Neural cell (in vitro differentiated cells): ENCODE measurements at regions not wholly inside any gene's neighbourhood (a gene's known extent, or its start where the extent isn't known, plus 50 kb on each side); places are given as distances from the start of the nearest gene placed in this dataset.
"Not testable (repeated sequence)": the region's sequence is repeated elsewhere in the genome, so short reads cannot be mapped to it uniquely, and the experiment has no call there.

Source experiments
- H2AFZ ChIP-seq: fragments of 200-600, 300-800 bp; sonication (generic), shearing (Covaris generic); 2 replicates; pipeline ENCODE4 v1.6.0; 2014; ENCODE audit warnings: low read depth, mild to moderate bottlenecking, antibody characterized with exemption, low read length, moderate library complexity
- H3F3A ChIP-seq: fragments of 200-600 bp; shearing (Covaris generic); 2 replicates; pipeline ENCODE4 v1.6.1; 2016; ENCODE audit warnings: mild to moderate bottlenecking, moderate library complexity, mixed read lengths, antibody characterized with exemption, low read length; ENCODE audit not compliant: insufficient read depth, poor library complexity, severe bottlenecking
- H3K27ac ChIP-seq: fragments of 200-600, 300-800 bp; sonication (generic), shearing (Covaris generic); 2 replicates; pipeline ENCODE4 v1.5.1; 2014; ENCODE audit warnings: mild to moderate bottlenecking, low read length, moderate library complexity
- H3K27me3 ChIP-seq: fragments of 300-800, 200-600 bp; sonication (generic), shearing (Covaris generic); 2 replicates; pipeline ENCODE4 v1.6.0; 2014; ENCODE audit warnings: mild to moderate bottlenecking, low read depth, low read length, moderate library complexity; ENCODE audit not compliant: insufficient read depth
- H3K36me3 ChIP-seq: fragments of 300-800, 200-600 bp; sonication (generic), shearing (Covaris generic); 2 replicates; pipeline ENCODE4 v1.5.1; 2014; ENCODE audit warnings: mild to moderate bottlenecking, antibody characterized with exemption, low read length, moderate library complexity; ENCODE audit not compliant: insufficient read depth
- H3K4me2 ChIP-seq: fragments of 300-800, 200-600 bp; sonication (generic), shearing (Covaris generic); 2 replicates; pipeline ENCODE4 v1.6.0; 2014; ENCODE audit warnings: mild to moderate bottlenecking, low read length
- H3K4me3 ChIP-seq: fragments of 300-800, 200-600 bp; sonication (generic), shearing (Covaris generic); 2 replicates; pipeline ENCODE4 v1.5.1; 2014; ENCODE audit warnings: mild to moderate bottlenecking, low read length, moderate library complexity
- H3K79me2 ChIP-seq: fragments of 200-600 bp; shearing (Covaris generic); replicated peaks from 2 replicates; pipeline ENCODE4 v1.6.0; 2014; ENCODE audit warnings: mild to moderate bottlenecking, low read length, moderate library complexity; ENCODE audit not compliant: insufficient read depth
- H3K9ac ChIP-seq: fragments of 300-800, 200-600 bp; sonication (generic), shearing (Covaris generic); 2 replicates; pipeline ENCODE4 v1.6.1; 2016; ENCODE audit warnings: mild to moderate bottlenecking, low read length, mixed read lengths
- H3K9me2 ChIP-seq: fragments of 200-600 bp; shearing (Covaris generic); 2 replicates; pipeline ENCODE4 v1.6.1; 2016; ENCODE audit warnings: mild to moderate bottlenecking, low read length, mixed read lengths; ENCODE audit not compliant: insufficient read depth
- H3K9me3 ChIP-seq: fragments of 200-600, 300-800 bp; sonication (generic), shearing (Covaris generic); 2 replicates; pipeline ENCODE4 v1.6.1; 2016; ENCODE audit warnings: mild to moderate bottlenecking, mixed run types, low read length, moderate library complexity, mixed read lengths
- H4K20me1 ChIP-seq: fragments of 200-600 bp; shearing (Covaris generic); 2 replicates; pipeline ENCODE4 v1.6.1; 2016; ENCODE audit warnings: mild to moderate bottlenecking, mixed run types; ENCODE audit not compliant: insufficient read depth
- CTCF ChIP-seq: fragments of 450-650 bp; IDR thresholded peaks from 2 replicates; pipeline ENCODE4 v1.5.1; 2014; ENCODE audit warnings: antibody characterized with exemption, mild to moderate bottlenecking, moderate library complexity; ENCODE audit not compliant: poor library complexity, severe bottlenecking
- EP300 ChIP-seq: fragments of 450-650 bp; conservative IDR thresholded peaks from 2 replicates; pipeline ENCODE4 v1.6.1; 2014; ENCODE audit warnings: antibody characterized with exemption, mild to moderate bottlenecking, moderate library complexity; ENCODE audit not compliant: poor library complexity, severe bottlenecking
- EZH2 ChIP-seq: fragments of 200-600, 300-800 bp; shearing (Covaris generic), sonication (generic); IDR thresholded peaks from 2 replicates; pipeline ENCODE4 v1.6.1; 2014; ENCODE audit warnings: antibody characterized with exemption, low read length, borderline replicate concordance, mild to moderate bottlenecking; ENCODE audit not compliant: insufficient read depth, poor library complexity, severe bottlenecking
- MXI1 ChIP-seq: fragments of 450-650 bp; conservative IDR thresholded peaks from 2 replicates; pipeline ENCODE4 v1.6.1; 2014; ENCODE audit warnings: antibody characterized with exemption, mild to moderate bottlenecking; ENCODE audit not compliant: poor library complexity, severe bottlenecking
- POLR2AphosphoS5 ChIP-seq: IDR thresholded peaks from 2 replicates; pipeline ENCODE4 v1.6.1; 2012
- RAD21 ChIP-seq: fragments of 450-650 bp; conservative IDR thresholded peaks from 2 replicates; pipeline ENCODE4 v1.6.1; 2014; ENCODE audit warnings: antibody characterized with exemption, mild to moderate bottlenecking, moderate library complexity
- SMC3 ChIP-seq: fragments of 450-650 bp; conservative IDR thresholded peaks from 2 replicates; pipeline ENCODE4 v1.6.1; 2014; ENCODE audit warnings: antibody characterized with exemption, mild to moderate bottlenecking, moderate library complexity; ENCODE audit not compliant: poor library complexity
- TAF1 ChIP-seq: IDR thresholded peaks from 2 replicates; pipeline ENCODE4 v1.6.1; 2012; ENCODE audit warnings: low read depth
- TF ChIP-seq, protein P1 (sequence below): IDR thresholded peaks from 2 replicates; pipeline ENCODE4 v1.6.1; 2012; ENCODE audit warnings: borderline replicate concordance

DNA sequence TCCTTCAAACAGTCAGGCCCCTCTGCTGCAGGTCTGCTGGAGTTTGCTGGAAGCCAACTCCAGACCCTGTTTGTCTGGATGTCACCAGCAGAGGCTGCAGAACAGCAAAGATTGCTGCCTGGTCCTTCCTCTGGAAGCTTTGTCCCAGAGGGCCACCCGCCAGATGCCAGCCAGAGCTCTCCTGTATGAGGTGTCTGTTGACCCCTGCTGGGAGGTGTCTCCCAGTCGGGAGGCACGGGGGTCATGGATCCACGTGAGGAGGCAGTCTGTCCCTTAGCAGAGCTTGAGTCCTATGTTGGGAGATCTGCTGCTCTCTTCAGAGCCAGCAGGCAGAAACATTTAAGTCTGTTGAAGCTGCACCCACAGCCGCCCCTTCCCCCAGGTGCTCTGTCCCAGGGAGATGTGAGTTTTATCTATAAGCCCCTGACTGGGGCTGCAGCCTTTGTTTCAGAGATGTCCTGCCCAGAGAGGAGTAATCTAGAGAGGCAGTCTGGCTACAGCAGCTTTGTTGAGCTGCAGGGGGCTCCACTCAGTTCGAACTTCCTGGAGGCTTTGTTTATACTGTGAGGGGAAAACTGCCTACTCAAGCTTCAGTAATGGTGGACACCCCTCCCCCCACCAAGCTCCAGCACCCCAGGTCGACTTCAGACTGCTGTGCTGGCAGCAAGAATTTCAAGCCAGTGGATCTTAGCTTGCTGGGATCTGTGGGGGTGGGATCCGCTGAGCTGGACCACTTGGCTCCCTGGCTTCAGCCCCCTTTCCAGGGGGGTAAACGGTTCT is 72.1 kb downstream of the OGFRL1 start:
- not testable (repeated sequence) for H3K36me3 ChIP-seq, H3K27ac ChIP-seq

GRCh38 chr6:71364889-71365542 is 76.4 kb downstream of the OGFRL1 start:
- Histone ChIP-seq H2AFZ (no peak overlapping the region), H3K4me2 (no peak overlapping the region), H4K20me1 (no peaks in the 10 kb centered on the region), H3F3A (no peaks in the 10 kb centered on the region), H3K27ac (no peak overlapping the region), H3K9ac (no peak overlapping the region), H3K27me3 (no peaks in the 10 kb centered on the region), H3K9me2 (no peaks in the 10 kb centered on the region), H3K36me3 (no peaks in the 10 kb centered on the region), H3K79me2 (no peaks in the 10 kb centered on the region), H3K4me3 (no peak overlapping the region), H3K9me3 (no peaks in the 10 kb centered on the region)
- no peak for TF ChIP-seq CTCF

More for the DNA sequence above, 72.1 kb downstream of the OGFRL1 start:
- H3K4me2 ChIP-seq, H3K9me3 ChIP-seq, H4K20me1 ChIP-seq, H3K4me3 ChIP-seq, H3K79me2 ChIP-seq, H3F3A ChIP-seq, H3K9ac ChIP-seq, H3K9me2 ChIP-seq, H2AFZ ChIP-seq, H3K27me3 ChIP-seq: not testable (repeated sequence)

GRCh38 chr6:71367756-71368155 is 79.1 kb downstream of the OGFRL1 start:
- H3K9me3 ChIP-seq = no peaks in the 10 kb centered on the region
- no peak for TF ChIP-seq POLR2AphosphoS5
- no peak for TF ChIP-seq TAF1
- no peak for TF ChIP-seq EZH2
- no peak for TF ChIP-seq RAD21
- no peak for TF ChIP-seq CTCF
- TF ChIP-seq EP300 = no peak
- TF ChIP-seq SMC3 = no peak
- no peak for TF ChIP-seq MXI1
- TF ChIP-seq, protein P1, sequence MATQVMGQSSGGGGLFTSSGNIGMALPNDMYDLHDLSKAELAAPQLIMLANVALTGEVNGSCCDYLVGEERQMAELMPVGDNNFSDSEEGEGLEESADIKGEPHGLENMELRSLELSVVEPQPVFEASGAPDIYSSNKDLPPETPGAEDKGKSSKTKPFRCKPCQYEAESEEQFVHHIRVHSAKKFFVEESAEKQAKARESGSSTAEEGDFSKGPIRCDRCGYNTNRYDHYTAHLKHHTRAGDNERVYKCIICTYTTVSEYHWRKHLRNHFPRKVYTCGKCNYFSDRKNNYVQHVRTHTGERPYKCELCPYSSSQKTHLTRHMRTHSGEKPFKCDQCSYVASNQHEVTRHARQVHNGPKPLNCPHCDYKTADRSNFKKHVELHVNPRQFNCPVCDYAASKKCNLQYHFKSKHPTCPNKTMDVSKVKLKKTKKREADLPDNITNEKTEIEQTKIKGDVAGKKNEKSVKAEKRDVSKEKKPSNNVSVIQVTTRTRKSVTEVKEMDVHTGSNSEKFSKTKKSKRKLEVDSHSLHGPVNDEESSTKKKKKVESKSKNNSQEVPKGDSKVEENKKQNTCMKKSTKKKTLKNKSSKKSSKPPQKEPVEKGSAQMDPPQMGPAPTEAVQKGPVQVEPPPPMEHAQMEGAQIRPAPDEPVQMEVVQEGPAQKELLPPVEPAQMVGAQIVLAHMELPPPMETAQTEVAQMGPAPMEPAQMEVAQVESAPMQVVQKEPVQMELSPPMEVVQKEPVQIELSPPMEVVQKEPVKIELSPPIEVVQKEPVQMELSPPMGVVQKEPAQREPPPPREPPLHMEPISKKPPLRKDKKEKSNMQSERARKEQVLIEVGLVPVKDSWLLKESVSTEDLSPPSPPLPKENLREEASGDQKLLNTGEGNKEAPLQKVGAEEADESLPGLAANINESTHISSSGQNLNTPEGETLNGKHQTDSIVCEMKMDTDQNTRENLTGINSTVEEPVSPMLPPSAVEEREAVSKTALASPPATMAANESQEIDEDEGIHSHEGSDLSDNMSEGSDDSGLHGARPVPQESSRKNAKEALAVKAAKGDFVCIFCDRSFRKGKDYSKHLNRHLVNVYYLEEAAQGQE = no peak
- H3K27me3 ChIP-seq = no peaks in the 10 kb centered on the region
- no peak overlapping the region for H2AFZ ChIP-seq
- H3F3A ChIP-seq = no peaks in the 10 kb centered on the region
- H3K27ac ChIP-seq = no peak overlapping the region
- no peaks in the 10 kb centered on the region for H3K79me2 ChIP-seq
- no peaks in the 10 kb centered on the region for H3K9me2 ChIP-seq
- no peaks in the 10 kb centered on the region for H4K20me1 ChIP-seq
- H3K4me2 ChIP-seq = no peak overlapping the region
- no peak overlapping the region for H3K4me3 ChIP-seq
- H3K9ac ChIP-seq = no peak overlapping the region
- H3K36me3 ChIP-seq = no peaks in the 10 kb centered on the region
